K562 (cell line): ENCODE measurements at regions not wholly inside any gene's neighbourhood (a gene's known extent, or its start where the extent isn't known, plus 50 kb on each side); places are given as distances from the start of the nearest gene placed in this dataset.

Experiments
- ATAC-seq: fragments of 200-7000 bp; cut with Tn5 transposase; 3 replicates; pipeline ENCODE4 v1.9.1; 2020; ENCODE audit warnings: moderate library complexity
- BruUV-seq: library from RNA; stranded (reverse); fragments of 400-500 nt; replicated peaks from 2 replicates; lab custom pipeline; 2021; lab: Mats Ljungman, UMichigan
- CTCF ChIA-PET: fragments of 300-600 bp; formaldehyde crosslinking; extraction: SDS; loops from one replicate; lab custom pipeline; 2021; ENCODE audit warnings: low intra/inter-chr PET ratio; lab: Yijun Ruan, JAX
- POLR2A ChIA-PET: fragments of 300-600, 350-650 bp; sonication (Branson Sonifier 250); formaldehyde crosslinking; extraction: SDS; loops from one replicate; lab custom pipeline; 2021; ENCODE audit warnings: antibody characterized with exemption, inconsistent platforms; lab: Yijun Ruan, JAX
- DNase-seq, 4 experiments: peaks; one replicate each; pipeline versions ENCODE4 v3.0.0 to v3.0.0-alpha.2; 2011 to 2018; ENCODE audit warnings: low spot score in 3 of 4, mixed read lengths in 3 of 4; ENCODE audit errors: extremely low read depth in 1 of 4
- FAIRE-seq: peaks from 2 replicates; lab custom pipeline; 2011; peaks lifted over from hg19 to GRCh38; lab: Jason Lieb, UNC
- H2AFZ ChIP-seq: 2 replicates; pipeline ENCODE4 v1.6.0; 2011; ENCODE audit warnings: low read depth, low read length, control low read depth, inconsistent platforms
- H3K27ac ChIP-seq: fragments of 200-600 bp; 3 replicates; pipeline ENCODE4 v1.8.0; 2011; ENCODE audit warnings: low read depth, mild to moderate bottlenecking, control low read depth, inconsistent platforms, low read length, moderate library complexity, mixed read lengths; ENCODE audit errors: extremely low read depth
- H3K27me3 ChIP-seq, 2 experiments: fragments of 300-600 bp in 1 of 2; 2 replicates in 1 of 2; 3 replicates in 1 of 2; pipeline versions ENCODE4 v1.6.0 to v1.8.0; 2011; ENCODE audit warnings: inconsistent platforms in 2 of 2, low read length in 2 of 2, mild to moderate bottlenecking in 1 of 2, mixed read lengths in 1 of 2, moderate library complexity in 1 of 2; ENCODE audit not compliant: control insufficient read depth in 2 of 2, insufficient read depth in 2 of 2
- H3K36me3 ChIP-seq: fragments of 300-600 bp; 3 replicates; pipeline ENCODE4 v1.8.0; 2011; ENCODE audit warnings: mild to moderate bottlenecking, low read length, inconsistent platforms; ENCODE audit not compliant: control insufficient read depth, insufficient read depth
- H3K4me1 ChIP-seq, 2 experiments: fragments of 200-600 bp in 1 of 2; replicated peaks in 1 of 2; 2 replicates in 1 of 2; 3 replicates in 1 of 2; pipeline versions ENCODE4 v1.5.1 to v1.8.0; 2011; ENCODE audit warnings: inconsistent platforms in 2 of 2, low read length in 2 of 2, mild to moderate bottlenecking in 1 of 2, mixed read lengths in 1 of 2, moderate library complexity in 1 of 2; ENCODE audit not compliant: control insufficient read depth in 2 of 2, insufficient read depth in 2 of 2
- H3K4me2 ChIP-seq: 2 replicates; pipeline ENCODE4 v1.6.1; 2011; ENCODE audit warnings: low read length, control low read depth, inconsistent platforms, mixed read lengths; ENCODE audit not compliant: insufficient read depth
- H3K4me3 ChIP-seq: fragments of 200-600 bp; sonication (generic), shearing (Covaris generic); 2 replicates; pipeline ENCODE4 v1.5.1; 2016; ENCODE audit warnings: control low read depth, inconsistent platforms
- H3K79me2 ChIP-seq: fragments of 200-600 bp; 3 replicates; pipeline ENCODE4 v1.8.0; 2011; ENCODE audit warnings: low read length, inconsistent platforms; ENCODE audit not compliant: control insufficient read depth, insufficient read depth
- H3K9ac ChIP-seq, 2 experiments: 2 replicates each; pipeline versions ENCODE4 v1.6.0 to v1.6.1; 2011; ENCODE audit warnings: low read depth in 2 of 2, low read length in 2 of 2, control low read depth in 1 of 2, inconsistent platforms in 1 of 2, mild to moderate bottlenecking in 1 of 2, mixed read lengths in 1 of 2; ENCODE audit not compliant: insufficient read depth in 1 of 2
- H3K9me1 ChIP-seq: one replicate; pipeline ENCODE4 v1.6.0; 2011; ENCODE audit warnings: inconsistent platforms, mild to moderate bottlenecking, low read length, moderate library complexity; ENCODE audit not compliant: control insufficient read depth, insufficient read depth
- H3K9me3 ChIP-seq: replicated peaks from 2 replicates; pipeline ENCODE4 v1.5.1; 2011; ENCODE audit warnings: low read depth, low read length, inconsistent platforms; ENCODE audit not compliant: control insufficient read depth, insufficient read depth
- H4K20me1 ChIP-seq: replicated peaks from 2 replicates; pipeline ENCODE4 v1.6.1; 2011; ENCODE audit warnings: low read length, inconsistent platforms, mixed read lengths; ENCODE audit not compliant: control insufficient read depth, insufficient read depth
- ARNT ChIP-seq, 2 experiments: fragments of 450-650 bp; IDR thresholded peaks; 2 replicates each; pipeline ENCODE4 v1.6.1; 2016; ENCODE audit warnings: mild to moderate bottlenecking in 1 of 2
- HLTF ChIP-seq: fragments of 450-650 bp; IDR thresholded peaks from 2 replicates; pipeline ENCODE4 v1.6.1; 2016
- HMG20A ChIP-seq: fragments of 450-650 bp; formaldehyde crosslinking; conservative IDR thresholded peaks from 2 replicates; pipeline ENCODE4 v1.4.0; 2020; ENCODE audit warnings: mild to moderate bottlenecking, mixed read lengths
- POLR2AphosphoS5 ChIP-seq: IDR thresholded peaks from 2 replicates; pipeline ENCODE4 v1.6.1; 2011; ENCODE audit warnings: mild to moderate bottlenecking, low read depth, low read length, moderate library complexity; ENCODE audit not compliant: control insufficient read depth, insufficient read depth
- RAD21 ChIP-seq, 2 experiments: fragments of 250-450 bp in 1 of 2; fragments of 450-650 bp in 1 of 2; sonication (Bioruptor Pico) in 1 of 2; formaldehyde crosslinking in 1 of 2; IDR thresholded peaks in 1 of 2; conservative IDR thresholded peaks in 1 of 2; 2 replicates each; pipeline versions ENCODE4 v1.4.0 to v1.8.0; 2020 to 2022; ENCODE audit warnings: mild to moderate bottlenecking in 2 of 2, moderate library complexity in 1 of 2
- SIX5 ChIP-seq, 2 experiments: IDR thresholded peaks; 2 replicates each; pipeline ENCODE4 v1.6.1; 2011; ENCODE audit warnings: low read length in 2 of 2, borderline replicate concordance in 1 of 2, low read depth in 1 of 2, mild to moderate bottlenecking in 1 of 2, moderate library complexity in 1 of 2; ENCODE audit not compliant: insufficient read depth in 1 of 2
- ZNF780A ChIP-seq: fragments of 250-450 bp; sonication (Bioruptor Pico); IDR thresholded peaks from 2 replicates; pipeline ENCODE4 v1.5.0; 2021; ENCODE audit warnings: mild to moderate bottlenecking
- WGBS: fragments of 100-300 bp; shearing (Covaris generic); methylation state at CpG from one replicate; pipeline ENCODE4 v1.1.6; 2016; ENCODE audit warnings: low coverage, mixed read lengths; ENCODE audit not compliant: insufficient coverage; ENCODE audit errors: missing lambda C conversion rate; 5-methylcytosine and 5-hydroxymethylcytosine counted together
- in situ Hi-C: fragments of 300-500 bp; cut with MboI; formaldehyde crosslinking; loops from 4 replicates; pipeline ENCODE4 v1.15.0; 2018; ENCODE audit warnings: inconsistent platforms, mixed read lengths
- intact Hi-C: fragments of 100-400 bp; cut with micrococcal nuclease; formaldehyde crosslinking; loops from 2 replicates; pipeline ENCODE4 v1.14.2; 2022
- TF ChIP-seq, protein P1 (sequence below), 2 experiments: fragments of 450-650 bp in 1 of 2; sonication (generic) in 1 of 2; formaldehyde crosslinking in 1 of 2; IDR thresholded peaks in 1 of 2; conservative IDR thresholded peaks in 1 of 2; 2 replicates each; pipeline versions ENCODE4 v1.6.1 to v1.8.1; 2016 to 2023; ENCODE audit warnings: mild to moderate bottlenecking in 2 of 2, moderate library complexity in 2 of 2, inconsistent platforms in 1 of 2, missing genetic modification reagents in 1 of 2
- TF ChIP-seq, protein P2 (sequence below): fragments of 250-450 bp; sonication (Bioruptor Pico); IDR thresholded peaks from 2 replicates; pipeline ENCODE4 v1.4.0; 2020; ENCODE audit warnings: mild to moderate bottlenecking, moderate library complexity
- TF ChIP-seq, protein P3 (sequence below): fragments of 250-450 bp; sonication (Bioruptor Pico); IDR thresholded peaks from 2 replicates; pipeline ENCODE4 v1.4.0; 2020; ENCODE audit warnings: mild to moderate bottlenecking
- TF ChIP-seq, protein P4 (sequence below): fragments of 450-650 bp; IDR thresholded peaks from 2 replicates; pipeline ENCODE4 v1.6.1; 2017; ENCODE audit warnings: antibody characterized with exemption, mild to moderate bottlenecking

DNA sequence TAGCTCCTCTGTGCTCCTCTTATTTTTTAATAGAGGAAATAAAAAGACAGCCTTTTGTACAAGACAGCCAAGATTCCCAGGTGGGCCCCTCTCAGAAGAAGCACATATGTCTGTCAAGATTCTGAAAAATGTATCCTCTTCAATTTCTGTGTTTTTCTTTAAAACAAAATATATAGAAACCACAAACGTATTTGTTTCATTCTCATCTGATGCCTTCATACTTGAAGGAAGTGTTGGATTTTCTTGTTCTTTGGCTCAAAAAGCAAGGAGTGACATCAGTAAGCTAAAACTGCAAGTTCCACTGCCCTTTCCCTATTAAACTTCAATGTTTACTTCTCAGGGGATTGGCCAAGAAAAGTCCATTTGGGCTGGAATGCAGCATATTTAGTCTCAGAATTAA, 193.8 kb upstream of the OSR1 start:
- in situ Hi-C loops (no loop called here), intact Hi-C loops (no loop called here)
- Histone ChIP-seq H2AFZ (no peak overlapping the region), H3K9me3 (no peaks in the 10 kb centered on the region), H3K9ac (no peak overlapping the region), H3K4me2 (no peak overlapping the region), H3K4me1 (no peaks in the 10 kb centered on the region), H3K27me3 (no peaks in the 10 kb centered on the region), H3K4me3 (no peak overlapping the region), H3K27ac (no peak overlapping the region), H3K9me1 (no peaks in the 10 kb centered on the region), H3K79me2 (no peaks in the 10 kb centered on the region), H3K36me3 (no peaks in the 10 kb centered on the region), H4K20me1 (no peaks in the 10 kb centered on the region)
- FAIRE-seq (no peak), ATAC-seq (no peak), DNase-seq (no peak)
- no TSS peak for BruUV-seq
- ChIA-PET CTCF (no interaction called here), POLR2A (no interaction called here)
- WGBS, result 0% methylated on average over 1 of the region's 1 CpG
- TF ChIP-seq ZNF780A (no peak), HLTF (no peak), SIX5 (IDR thresholded peaks at IDR 0.05; ENCODE audit: borderline replicate concordance in 1 of 2, insufficient read depth in 1 of 2, low read depth in 1 of 2, low read length in 2 of 2) (no peak), HMG20A (CRISPR knock-in tag) (no peak), RAD21 (CRISPR knock-in tag; conservative IDR thresholded peaks at IDR 0.05 in 1 of 2, IDR thresholded peaks at IDR 0.05 in 1 of 2) (no peak), ARNT (IDR thresholded peaks at IDR 0.05) (no peak), POLR2AphosphoS5 (no peak)
- TF ChIP-seq, protein P1, sequence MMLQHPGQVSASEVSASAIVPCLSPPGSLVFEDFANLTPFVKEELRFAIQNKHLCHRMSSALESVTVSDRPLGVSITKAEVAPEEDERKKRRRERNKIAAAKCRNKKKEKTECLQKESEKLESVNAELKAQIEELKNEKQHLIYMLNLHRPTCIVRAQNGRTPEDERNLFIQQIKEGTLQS (IDR thresholded peaks at IDR 0.05), result no peak
- TF ChIP-seq, protein P1 (CRISPR knock-in tag; conservative IDR thresholded peaks at IDR 0.05), result no peak
- TF ChIP-seq, protein P2, sequence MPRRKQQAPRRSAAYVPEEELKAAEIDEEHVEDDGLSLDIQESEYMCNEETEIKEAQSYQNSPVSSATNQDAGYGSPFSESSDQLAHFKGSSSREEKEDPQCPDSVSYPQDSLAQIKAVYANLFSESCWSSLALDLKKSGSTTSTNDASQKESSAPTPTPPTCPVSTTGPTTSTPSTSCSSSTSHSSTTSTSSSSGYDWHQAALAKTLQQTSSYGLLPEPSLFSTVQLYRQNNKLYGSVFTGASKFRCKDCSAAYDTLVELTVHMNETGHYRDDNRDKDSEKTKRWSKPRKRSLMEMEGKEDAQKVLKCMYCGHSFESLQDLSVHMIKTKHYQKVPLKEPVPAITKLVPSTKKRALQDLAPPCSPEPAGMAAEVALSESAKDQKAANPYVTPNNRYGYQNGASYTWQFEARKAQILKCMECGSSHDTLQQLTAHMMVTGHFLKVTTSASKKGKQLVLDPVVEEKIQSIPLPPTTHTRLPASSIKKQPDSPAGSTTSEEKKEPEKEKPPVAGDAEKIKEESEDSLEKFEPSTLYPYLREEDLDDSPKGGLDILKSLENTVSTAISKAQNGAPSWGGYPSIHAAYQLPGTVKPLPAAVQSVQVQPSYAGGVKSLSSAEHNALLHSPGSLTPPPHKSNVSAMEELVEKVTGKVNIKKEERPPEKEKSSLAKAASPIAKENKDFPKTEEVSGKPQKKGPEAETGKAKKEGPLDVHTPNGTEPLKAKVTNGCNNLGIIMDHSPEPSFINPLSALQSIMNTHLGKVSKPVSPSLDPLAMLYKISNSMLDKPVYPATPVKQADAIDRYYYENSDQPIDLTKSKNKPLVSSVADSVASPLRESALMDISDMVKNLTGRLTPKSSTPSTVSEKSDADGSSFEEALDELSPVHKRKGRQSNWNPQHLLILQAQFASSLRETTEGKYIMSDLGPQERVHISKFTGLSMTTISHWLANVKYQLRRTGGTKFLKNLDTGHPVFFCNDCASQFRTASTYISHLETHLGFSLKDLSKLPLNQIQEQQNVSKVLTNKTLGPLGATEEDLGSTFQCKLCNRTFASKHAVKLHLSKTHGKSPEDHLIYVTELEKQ, result no peak
- TF ChIP-seq, protein P3, sequence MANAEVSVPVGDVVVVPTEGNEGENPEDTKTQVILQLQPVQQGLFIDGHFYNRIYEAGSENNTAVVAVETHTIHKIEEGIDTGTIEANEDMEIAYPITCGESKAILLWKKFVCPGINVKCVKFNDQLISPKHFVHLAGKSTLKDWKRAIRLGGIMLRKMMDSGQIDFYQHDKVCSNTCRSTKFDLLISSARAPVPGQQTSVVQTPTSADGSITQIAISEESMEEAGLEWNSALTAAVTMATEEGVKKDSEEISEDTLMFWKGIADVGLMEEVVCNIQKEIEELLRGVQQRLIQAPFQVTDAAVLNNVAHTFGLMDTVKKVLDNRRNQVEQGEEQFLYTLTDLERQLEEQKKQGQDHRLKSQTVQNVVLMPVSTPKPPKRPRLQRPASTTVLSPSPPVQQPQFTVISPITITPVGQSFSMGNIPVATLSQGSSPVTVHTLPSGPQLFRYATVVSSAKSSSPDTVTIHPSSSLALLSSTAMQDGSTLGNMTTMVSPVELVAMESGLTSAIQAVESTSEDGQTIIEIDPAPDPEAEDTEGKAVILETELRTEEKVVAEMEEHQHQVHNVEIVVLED, result no peak
- TF ChIP-seq, protein P4, sequence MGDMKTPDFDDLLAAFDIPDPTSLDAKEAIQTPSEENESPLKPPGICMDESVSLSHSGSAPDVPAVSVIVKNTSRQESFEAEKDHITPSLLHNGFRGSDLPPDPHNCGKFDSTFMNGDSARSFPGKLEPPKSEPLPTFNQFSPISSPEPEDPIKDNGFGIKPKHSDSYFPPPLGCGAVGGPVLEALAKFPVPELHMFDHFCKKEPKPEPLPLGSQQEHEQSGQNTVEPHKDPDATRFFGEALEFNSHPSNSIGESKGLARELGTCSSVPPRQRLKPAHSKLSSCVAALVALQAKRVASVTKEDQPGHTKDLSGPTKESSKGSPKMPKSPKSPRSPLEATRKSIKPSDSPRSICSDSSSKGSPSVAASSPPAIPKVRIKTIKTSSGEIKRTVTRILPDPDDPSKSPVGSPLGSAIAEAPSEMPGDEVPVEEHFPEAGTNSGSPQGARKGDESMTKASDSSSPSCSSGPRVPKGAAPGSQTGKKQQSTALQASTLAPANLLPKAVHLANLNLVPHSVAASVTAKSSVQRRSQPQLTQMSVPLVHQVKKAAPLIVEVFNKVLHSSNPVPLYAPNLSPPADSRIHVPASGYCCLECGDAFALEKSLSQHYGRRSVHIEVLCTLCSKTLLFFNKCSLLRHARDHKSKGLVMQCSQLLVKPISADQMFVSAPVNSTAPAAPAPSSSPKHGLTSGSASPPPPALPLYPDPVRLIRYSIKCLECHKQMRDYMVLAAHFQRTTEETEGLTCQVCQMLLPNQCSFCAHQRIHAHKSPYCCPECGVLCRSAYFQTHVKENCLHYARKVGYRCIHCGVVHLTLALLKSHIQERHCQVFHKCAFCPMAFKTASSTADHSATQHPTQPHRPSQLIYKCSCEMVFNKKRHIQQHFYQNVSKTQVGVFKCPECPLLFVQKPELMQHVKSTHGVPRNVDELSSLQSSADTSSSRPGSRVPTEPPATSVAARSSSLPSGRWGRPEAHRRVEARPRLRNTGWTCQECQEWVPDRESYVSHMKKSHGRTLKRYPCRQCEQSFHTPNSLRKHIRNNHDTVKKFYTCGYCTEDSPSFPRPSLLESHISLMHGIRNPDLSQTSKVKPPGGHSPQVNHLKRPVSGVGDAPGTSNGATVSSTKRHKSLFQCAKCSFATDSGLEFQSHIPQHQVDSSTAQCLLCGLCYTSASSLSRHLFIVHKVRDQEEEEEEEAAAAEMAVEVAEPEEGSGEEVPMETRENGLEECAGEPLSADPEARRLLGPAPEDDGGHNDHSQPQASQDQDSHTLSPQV, result no peak
